ACC112 (cell line): ENCODE measurements at regions not wholly inside any gene's neighbourhood (a gene's known extent, or its start where the extent isn't known, plus 50 kb on each side); places are given as distances from the start of the nearest gene placed in this dataset.
"Not testable (repeated sequence)": the region's sequence is repeated elsewhere in the genome, so short reads cannot be mapped to it uniquely, and the experiment has no call there.

Source experiments
- H2AFZ ChIP-seq: fragments of 200-600 bp; sonication (generic); one replicate; pipeline ENCODE4 v1.6.0; 2017; ENCODE audit warnings: antibody characterized with exemption, low read length; ENCODE audit not compliant: unreplicated experiment
- H3K27ac ChIP-seq: fragments of 200-600 bp; sonication (generic); 2 replicates; pipeline ENCODE4 v1.5.1; 2014; ENCODE audit warnings: low read depth, mild to moderate bottlenecking, antibody characterized with exemption, low read length, moderate library complexity
- H3K27me3 ChIP-seq: fragments of 200-600 bp; sonication (generic); 2 replicates; pipeline ENCODE4 v1.6.1; 2014; ENCODE audit warnings: mild to moderate bottlenecking, antibody characterized with exemption, low read length, moderate library complexity, mixed read lengths; ENCODE audit not compliant: insufficient read depth
- H3K36me3 ChIP-seq: fragments of 200-600 bp; sonication (generic); 2 replicates; pipeline ENCODE4 v1.6.1; 2016; ENCODE audit warnings: mild to moderate bottlenecking, antibody characterized with exemption, low read length, moderate library complexity, mixed read lengths; ENCODE audit not compliant: insufficient read depth
- H3K4me1 ChIP-seq: fragments of 200-600 bp; sonication (generic); one replicate; pipeline ENCODE4 v1.6.1; 2016; ENCODE audit warnings: low read length, mixed read lengths; ENCODE audit not compliant: insufficient read depth, unreplicated experiment, control insufficient read depth
- H3K4me3 ChIP-seq: fragments of 200-600 bp; sonication (generic); 2 replicates; pipeline ENCODE4 v1.5.1; 2014; ENCODE audit warnings: mild to moderate bottlenecking, low read depth, low read length
- H3K79me2 ChIP-seq: fragments of 200-600 bp; sonication (generic); one replicate; pipeline ENCODE4 v1.6.0; 2016; ENCODE audit warnings: low read length; ENCODE audit not compliant: control insufficient read depth, unreplicated experiment, insufficient read depth

DNA sequence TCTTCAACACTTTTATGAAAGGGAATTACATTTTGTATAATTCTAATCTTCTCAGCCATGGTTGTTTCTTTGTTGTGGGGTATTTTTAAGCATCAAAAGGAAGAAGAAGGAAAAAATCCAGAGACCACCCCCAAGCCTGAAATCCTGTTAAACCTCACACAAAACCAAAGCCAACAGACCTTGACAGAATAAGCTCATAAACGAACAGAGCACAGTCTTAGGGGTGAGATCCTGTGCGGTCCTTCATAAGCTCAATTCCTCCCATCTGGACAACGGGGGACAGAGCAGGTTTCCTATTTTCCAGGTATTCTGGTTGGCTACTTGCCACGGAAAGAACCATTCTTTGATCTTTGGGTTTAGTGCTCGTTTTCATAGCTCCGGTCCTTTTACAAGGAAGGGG, 151.3 kb upstream of the SULF2 start:
- Histone ChIP-seq H3K4me1 (no peaks in the 10 kb centered on the region), H3K27ac (no peak overlapping the region)

DNA sequence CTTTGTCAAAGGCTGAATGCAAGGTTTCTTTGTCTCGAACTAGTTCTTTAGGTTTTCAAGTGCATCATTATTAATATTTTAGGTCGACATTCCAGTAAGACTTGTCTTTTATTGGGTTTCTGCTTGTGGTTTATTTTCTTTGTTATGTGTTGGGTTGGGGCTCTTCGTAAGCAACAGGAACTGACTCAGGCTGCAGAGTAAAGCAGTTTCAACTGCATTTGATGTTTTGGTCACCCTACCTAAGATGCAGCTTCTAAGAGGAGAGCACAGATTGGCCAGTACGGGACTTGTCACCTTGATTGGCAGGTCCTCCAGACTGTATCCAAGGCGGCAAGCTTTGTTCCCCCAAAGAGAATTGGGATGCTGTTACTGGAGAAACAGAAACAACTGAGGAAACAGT, 149.5 kb upstream of the SULF2 start:
- Histone ChIP-seq H3K27me3 (peaks cover 55% of the 10 kb centered on the region), H3K36me3 (no peaks in the 10 kb centered on the region), H2AFZ (no peak overlapping the region), H3K4me3 (no peak overlapping the region), H3K4me1 (no peaks in the 10 kb centered on the region), H3K27ac (no peak overlapping the region), H3K79me2 (no peaks in the 10 kb centered on the region)

More for the DNA sequence above, 151.3 kb upstream of the SULF2 start:
- Histone ChIP-seq H3K4me3 (no peak overlapping the region), H2AFZ (no peak overlapping the region), H3K79me2 (no peaks in the 10 kb centered on the region), H3K27me3 (peaks cover 55% of the 10 kb centered on the region), H3K36me3 (no peaks in the 10 kb centered on the region)

DNA sequence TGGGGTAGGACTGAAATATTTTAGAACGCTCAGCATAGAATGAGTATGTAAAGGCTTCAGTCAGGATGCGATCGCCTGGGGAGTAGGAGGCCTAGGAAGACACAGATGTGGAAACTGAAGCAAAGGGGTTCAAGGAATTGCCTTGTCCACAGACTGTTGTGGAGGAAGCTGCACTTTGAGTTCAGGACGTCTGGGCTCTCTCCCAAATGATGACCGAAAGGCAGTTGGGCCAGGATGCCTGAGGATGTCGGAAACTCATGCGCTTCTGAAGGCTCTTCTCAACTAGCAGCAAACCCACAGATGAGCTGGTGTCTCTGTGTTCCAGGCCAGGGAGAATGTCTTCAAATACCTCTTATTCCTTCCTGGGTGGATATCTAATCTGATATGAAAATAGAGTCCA, 146.2 kb upstream of the SULF2 start:
- Histone ChIP-seq H3K4me1 (peaks cover 8% of the 10 kb centered on the region), H3K79me2 (no peaks in the 10 kb centered on the region), H2AFZ (no peak overlapping the region), H3K36me3 (no peaks in the 10 kb centered on the region), H3K27ac (no peak overlapping the region), H3K4me3 (no peak overlapping the region), H3K27me3 (peaks cover 26% of the 10 kb centered on the region)

DNA sequence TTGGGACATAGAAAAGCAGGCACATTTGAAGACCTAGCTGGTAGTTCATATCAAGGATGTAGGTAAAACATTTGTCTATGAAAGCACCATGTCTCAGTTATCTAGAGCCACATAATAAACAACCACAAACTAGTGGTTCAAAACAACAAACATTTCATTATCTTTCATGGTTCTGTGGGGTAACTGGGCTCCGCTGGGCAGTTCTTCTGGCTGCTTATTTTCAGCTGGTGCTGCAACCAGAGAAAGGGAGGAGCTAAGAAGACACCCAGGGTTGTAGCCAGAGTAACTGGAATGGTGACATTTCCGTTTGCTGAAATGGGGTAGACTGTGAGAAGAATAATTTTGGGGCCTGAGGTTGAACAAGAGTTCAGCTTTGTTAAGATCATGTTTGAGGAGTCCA, 145.7 kb upstream of the SULF2 start:
- Histone ChIP-seq H3K79me2 (no peaks in the 10 kb centered on the region), H3K36me3 (no peaks in the 10 kb centered on the region), H2AFZ (no peak overlapping the region), H3K4me3 (no peak overlapping the region), H3K27ac (no peak overlapping the region), H3K4me1 (peaks cover 8% of the 10 kb centered on the region), H3K27me3 (peaks cover 23% of the 10 kb centered on the region)

DNA sequence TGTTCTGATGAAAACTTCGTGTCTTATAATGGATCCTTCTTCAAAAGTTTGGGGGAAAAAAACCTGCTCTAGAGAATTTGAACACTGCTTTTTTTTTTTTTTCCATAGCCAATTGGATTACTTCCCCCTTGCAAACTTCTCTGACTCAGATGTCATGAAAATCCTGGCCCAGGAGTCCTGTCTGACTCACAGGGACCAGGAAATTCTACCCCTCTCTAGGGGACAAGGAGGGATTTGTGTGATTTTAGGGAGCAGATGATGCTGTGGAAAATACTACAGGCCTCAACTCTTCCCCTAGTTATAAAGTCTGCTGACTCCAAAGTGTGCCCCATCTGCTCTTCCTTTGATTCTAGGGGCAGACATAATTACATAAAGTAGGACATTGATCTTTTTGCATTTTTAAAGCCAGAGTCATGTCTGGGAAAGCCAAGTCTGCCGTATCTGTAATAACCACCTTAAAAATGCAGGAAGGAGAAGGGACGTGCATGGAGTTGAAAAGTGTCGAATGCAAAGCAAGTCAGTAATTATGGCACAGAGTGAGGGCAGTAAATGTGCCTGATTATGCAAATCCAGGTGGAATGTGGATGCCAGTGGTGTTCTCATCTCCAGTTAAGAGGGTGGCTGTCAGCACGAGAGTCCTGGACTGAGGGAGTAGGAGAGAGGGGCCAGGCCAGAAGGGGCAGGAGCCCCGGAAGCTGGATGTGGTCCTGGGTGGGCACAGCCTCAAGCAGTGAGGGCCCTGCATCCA, 144.3 kb upstream of the SULF2 start:
- H3K79me2 ChIP-seq, result no peaks in the 10 kb centered on the region
- H3K27me3 ChIP-seq, result peaks cover 10% of the 10 kb centered on the region
- H3K4me3 ChIP-seq, result no peak overlapping the region
- no peak overlapping the region for H2AFZ ChIP-seq
- no peak overlapping the region for H3K27ac ChIP-seq
- H3K36me3 ChIP-seq, result no peaks in the 10 kb centered on the region
- H3K4me1 ChIP-seq, result peaks cover 8% of the 10 kb centered on the region

DNA sequence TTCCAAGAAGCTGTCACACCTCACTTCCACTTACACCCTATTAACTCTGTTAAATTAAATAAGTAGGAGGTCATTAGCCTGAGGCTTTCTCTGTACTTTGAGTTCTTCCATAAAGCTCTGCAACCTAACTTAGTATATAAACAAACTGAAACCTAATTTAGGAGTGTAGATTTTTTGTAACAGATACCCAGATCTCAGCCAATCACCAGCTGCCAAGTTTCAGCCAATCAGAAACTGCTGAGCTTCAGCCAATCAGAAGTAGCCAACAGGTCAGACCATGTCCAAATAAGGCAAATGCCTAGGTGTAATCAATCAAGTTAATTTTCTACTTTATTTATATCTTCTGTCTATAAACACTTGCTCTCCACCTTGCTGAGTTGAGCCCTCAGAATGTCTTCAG, 142.7 kb upstream of the SULF2 start:
- Histone ChIP-seq H3K4me3 (no peak overlapping the region), H3K27ac (no peak overlapping the region), H3K36me3 (no peaks in the 10 kb centered on the region), H3K27me3 (peaks cover 13% of the 10 kb centered on the region), H2AFZ (no peak overlapping the region), H3K79me2 (no peaks in the 10 kb centered on the region), H3K4me1 (peaks cover 8% of the 10 kb centered on the region)

DNA sequence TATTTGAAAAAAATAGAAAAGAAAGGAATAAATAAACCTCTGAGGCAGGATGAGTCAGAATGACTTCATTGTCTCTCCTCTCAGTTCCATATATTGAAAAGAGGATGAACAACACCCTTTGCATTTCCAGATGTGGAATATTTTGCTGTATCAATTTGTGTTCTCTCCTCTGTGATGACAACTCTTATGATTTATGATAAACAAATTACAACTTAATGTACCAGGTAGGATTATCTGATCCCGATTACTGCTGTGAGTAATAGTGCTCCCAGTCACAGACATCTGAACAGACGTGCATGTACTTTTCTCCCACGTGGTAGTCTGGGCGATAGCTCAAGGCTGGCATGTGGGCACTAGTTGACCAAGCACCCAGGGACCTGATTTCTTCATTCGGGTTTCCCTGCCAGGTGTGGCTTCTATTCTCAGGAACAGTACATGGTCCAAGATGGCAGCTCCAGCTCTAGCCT, 142.1 kb upstream of the SULF2 start:
- H3K36me3 ChIP-seq, result no peaks in the 10 kb centered on the region
- H2AFZ ChIP-seq, result no peak overlapping the region
- no peak overlapping the region for H3K27ac ChIP-seq
- no peak overlapping the region for H3K4me3 ChIP-seq
- peaks cover 8% of the 10 kb centered on the region for H3K4me1 ChIP-seq
- H3K79me2 ChIP-seq, result no peaks in the 10 kb centered on the region
- peaks cover 18% of the 10 kb centered on the region for H3K27me3 ChIP-seq

DNA sequence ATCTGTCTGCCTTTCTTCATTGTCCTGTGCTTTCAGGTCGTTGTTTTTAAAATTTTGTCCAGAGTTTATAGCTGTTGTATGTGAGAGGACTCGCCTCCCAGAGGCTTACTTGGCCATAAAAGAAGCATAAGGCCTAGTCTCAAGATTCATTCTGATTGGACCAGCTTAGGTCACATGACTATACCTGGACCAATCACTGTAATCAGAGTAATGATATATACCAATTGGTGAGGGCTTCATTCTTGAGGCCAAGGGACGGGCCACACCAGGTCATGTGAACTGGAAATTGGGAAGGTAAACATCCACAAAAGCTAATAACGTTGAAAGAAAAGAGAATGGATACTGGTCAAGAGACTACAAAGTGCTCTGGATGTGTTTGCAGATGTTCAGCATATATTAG, 141.4 kb upstream of the SULF2 start:
- H2AFZ ChIP-seq, result no peak overlapping the region
- H3K27me3 ChIP-seq, result peaks cover 25% of the 10 kb centered on the region
- no peaks in the 10 kb centered on the region for H3K79me2 ChIP-seq
- H3K36me3 ChIP-seq, result no peaks in the 10 kb centered on the region
- peaks cover 8% of the 10 kb centered on the region for H3K4me1 ChIP-seq
- H3K27ac ChIP-seq, result no peak overlapping the region
- H3K4me3 ChIP-seq, result no peak overlapping the region

DNA sequence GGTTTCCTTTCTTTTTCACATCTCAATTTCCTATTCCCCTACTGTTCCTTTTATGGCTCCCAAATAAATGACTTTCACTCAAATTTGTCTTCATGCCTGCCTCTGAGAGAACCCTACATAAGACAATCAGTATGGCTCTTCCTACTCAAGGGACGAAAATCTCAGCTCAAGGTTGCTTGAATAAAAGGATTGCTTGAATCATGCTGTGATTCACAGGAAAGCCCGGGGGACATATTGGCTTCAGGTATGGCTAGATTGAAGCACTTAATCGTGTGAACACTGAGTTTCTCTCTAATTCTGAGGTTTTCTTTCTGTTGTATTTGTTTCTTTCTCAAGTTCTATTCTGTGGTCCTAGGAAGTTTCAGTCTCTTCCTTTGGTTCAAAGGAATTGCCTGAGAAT, 140.3 kb upstream of the SULF2 start:
- H3K4me1 ChIP-seq, result peaks cover 10% of the 10 kb centered on the region
- H3K79me2 ChIP-seq, result no peaks in the 10 kb centered on the region
- peaks cover 34% of the 10 kb centered on the region for H3K27me3 ChIP-seq
- no peak overlapping the region for H3K4me3 ChIP-seq
- no peak overlapping the region for H3K27ac ChIP-seq
- H2AFZ ChIP-seq, result no peak overlapping the region
- no peaks in the 10 kb centered on the region for H3K36me3 ChIP-seq

DNA sequence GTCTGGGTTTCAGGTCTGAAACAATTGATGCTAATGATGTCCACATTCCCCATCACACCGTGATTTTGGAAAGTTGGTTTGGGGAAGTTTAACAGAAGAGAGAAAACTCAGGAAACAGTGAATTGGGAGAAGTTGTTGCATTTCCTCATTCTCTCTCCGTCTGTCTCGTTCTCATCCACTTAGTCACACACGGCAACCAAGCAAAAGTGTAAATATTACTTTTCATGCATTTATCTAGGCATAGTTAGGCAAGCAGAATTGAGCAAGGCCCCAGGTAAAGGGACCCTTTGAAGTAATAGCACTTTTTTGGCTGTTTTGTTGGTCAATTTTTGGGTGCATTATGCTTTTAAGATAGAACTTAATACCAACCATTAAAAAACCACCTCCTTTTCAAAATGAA, 137.0 kb upstream of the SULF2 start:
- Histone ChIP-seq H3K79me2 (no peaks in the 10 kb centered on the region), H3K27me3 (peaks cover 41% of the 10 kb centered on the region), H3K4me3 (no peak overlapping the region), H2AFZ (no peak overlapping the region), H3K36me3 (no peaks in the 10 kb centered on the region), H3K4me1 (peaks cover 2% of the 10 kb centered on the region), H3K27ac (no peak overlapping the region)

DNA sequence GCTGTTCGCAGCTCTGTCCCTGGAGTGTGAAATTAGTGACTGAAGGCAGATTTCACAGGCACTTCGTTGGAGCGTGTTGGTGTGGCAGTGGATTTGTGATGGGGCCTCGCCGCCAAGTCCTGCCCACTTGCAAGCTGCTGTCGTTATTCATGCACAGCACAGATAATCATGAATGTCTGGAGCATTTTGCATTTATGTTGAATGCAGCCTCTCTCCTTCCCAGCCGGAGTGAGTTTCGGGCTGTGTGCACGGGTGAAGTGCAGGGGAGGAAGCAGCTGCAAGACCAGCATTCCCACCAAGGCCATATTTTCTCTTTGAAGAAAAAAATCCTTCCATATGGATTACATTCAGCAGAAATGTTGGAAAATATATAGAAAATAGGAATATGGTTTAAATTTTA, 136.5 kb upstream of the SULF2 start:
- not testable (repeated sequence) for H3K36me3 ChIP-seq, H2AFZ ChIP-seq, H3K4me1 ChIP-seq, H3K27ac ChIP-seq, H3K79me2 ChIP-seq, H3K4me3 ChIP-seq
- H3K27me3 ChIP-seq, result peaks cover 41% of the 10 kb centered on the region
